ENCODE measurements at regions not wholly inside any gene's neighbourhood (a gene's known extent, or its start where the extent isn't known, plus 50 kb on each side); places are given as distances from the start of the nearest gene placed in this dataset.

DNA sequence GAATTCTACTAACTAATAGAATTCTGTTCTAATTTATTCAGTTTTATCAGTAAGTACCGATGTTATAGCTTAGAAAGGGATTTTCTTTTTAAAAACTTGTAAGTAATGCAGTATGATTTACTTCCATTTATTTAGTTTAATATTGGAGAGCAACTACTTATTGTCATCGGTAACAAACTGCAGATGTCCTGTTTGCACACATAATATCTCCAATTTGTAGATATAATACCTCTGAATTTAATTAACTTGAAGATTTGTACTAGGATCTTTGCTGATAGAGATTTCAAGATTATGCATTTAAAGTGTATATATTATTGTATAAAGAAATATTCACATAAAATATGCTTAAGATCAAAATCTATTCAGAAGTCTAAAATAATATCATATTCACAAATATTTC lies 356.7 kb downstream of the PCDH17 start:
- TF ChIP-seq POLR2AphosphoS5 (IDR thresholded peaks at IDR 0.05) = no peak
- TF ChIP-seq, protein P1, sequence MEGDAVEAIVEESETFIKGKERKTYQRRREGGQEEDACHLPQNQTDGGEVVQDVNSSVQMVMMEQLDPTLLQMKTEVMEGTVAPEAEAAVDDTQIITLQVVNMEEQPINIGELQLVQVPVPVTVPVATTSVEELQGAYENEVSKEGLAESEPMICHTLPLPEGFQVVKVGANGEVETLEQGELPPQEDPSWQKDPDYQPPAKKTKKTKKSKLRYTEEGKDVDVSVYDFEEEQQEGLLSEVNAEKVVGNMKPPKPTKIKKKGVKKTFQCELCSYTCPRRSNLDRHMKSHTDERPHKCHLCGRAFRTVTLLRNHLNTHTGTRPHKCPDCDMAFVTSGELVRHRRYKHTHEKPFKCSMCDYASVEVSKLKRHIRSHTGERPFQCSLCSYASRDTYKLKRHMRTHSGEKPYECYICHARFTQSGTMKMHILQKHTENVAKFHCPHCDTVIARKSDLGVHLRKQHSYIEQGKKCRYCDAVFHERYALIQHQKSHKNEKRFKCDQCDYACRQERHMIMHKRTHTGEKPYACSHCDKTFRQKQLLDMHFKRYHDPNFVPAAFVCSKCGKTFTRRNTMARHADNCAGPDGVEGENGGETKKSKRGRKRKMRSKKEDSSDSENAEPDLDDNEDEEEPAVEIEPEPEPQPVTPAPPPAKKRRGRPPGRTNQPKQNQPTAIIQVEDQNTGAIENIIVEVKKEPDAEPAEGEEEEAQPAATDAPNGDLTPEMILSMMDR (IDR thresholded peaks at IDR 0.05) = no peak
- TF ChIP-seq EP300 (IDR thresholded peaks at IDR 0.05) = no peak

Data from upper lobe of left lung (tissue), 4 donors.